Muscle of back (tissue), 3 donors: ENCODE measurements at regions not wholly inside any gene's neighbourhood (a gene's known extent, or its start where the extent isn't known, plus 50 kb on each side); places are given as distances from the start of the nearest gene placed in this dataset.

Experiments
- DNase-seq, 3 donors: peaks; one replicate each; pipeline versions ENCODE4 v3.0.0 to v3.0.0-alpha.2; 2013

DNA sequence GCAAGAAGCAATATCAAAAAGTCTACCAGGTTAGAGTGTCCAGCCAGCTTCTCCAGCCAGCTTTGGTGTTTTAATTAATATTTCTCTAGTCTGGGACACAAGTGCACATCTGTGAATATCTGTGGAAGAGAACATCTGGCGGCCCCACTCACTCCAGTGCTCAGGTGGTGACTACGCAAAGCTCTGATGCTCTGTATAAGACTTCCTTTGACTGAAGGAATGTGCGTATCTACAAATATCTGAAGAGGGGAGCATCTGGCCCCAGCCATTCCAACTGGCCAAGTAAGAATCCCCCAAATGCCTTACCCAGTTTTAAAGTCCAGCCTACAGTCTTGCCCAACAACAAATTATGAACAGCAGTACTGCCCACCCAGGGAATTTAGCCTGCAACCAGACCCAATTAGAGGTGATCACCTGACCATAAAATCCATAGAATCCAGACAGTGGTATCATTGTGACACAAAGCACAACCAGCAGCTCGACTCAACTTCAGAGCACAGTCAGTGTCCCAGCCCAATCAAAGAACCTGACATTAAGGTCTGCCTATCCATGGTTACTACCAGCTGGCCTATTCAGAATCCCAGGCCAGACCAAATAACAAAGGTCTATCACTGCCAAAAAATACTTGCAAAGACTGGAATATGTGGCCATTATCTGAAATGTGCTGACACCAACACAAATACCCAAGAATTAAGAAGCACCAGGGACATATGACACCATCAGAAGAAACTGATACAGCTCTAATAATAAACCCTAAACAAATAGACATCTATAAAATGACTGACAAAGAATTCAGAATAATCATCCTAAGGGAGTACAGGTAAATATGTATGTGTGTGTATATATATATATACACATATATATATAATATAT is 76.1 kb upstream of the MANEA start:
- no peak for DNase-seq

DNA sequence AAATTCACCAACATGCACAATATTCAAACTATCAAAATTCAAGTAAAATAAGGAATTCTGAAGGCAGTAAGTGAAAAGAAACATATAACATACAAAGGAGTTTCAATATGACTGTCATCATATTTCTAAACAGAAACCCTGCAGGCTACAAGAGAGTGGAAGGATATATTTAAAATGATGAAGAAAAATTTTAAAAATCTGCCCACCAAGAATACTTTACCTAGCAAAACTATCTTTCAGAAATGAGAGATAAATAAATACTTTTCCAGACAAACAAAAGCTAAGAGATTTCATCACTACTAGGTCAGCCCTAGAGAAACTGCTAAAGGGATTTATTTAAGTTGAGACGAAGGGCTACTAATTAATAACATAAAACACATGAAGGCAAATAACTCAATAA is 73.8 kb upstream of the MANEA start:
- DNase-seq = no peak

DNA sequence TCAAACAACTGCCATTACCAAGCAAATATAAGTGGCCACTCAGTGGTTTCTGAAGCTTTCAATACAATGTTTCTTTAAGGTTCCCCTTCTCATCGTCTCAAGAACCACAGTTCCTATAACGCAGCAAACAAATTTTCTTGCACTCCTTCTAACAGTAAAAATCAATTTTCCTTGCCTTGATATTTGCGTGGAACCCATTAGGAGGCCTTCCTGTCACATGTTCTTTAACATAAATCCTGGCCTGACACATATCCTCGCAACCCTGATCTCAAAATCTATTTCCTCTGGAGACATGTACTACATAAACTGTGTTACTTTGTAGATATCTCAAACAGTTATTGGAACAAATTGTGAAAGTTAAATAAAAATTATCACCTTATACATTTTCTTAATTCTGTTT is 65.9 kb upstream of the MANEA start:
- DNase-seq = no peak

DNA sequence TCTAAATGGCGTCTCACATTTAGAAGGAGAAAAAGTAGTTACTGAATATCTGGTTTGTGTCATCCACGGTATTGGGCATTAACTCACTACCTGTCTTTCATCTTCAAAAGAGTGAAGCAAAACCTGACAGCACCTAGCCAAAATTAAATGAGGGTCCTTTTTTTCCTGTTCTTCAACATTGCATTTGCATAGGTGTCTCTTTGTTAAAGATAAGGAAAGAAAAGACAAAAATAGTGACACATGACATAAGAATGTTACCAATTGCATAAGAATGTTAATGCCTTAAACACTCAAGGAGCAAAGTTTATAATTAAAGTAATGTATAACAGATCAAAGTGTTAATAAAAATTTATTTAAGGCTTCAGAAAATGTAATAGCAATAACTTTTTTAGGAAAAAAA is 61.4 kb upstream of the MANEA start:
- DNase-seq = no peak

DNA sequence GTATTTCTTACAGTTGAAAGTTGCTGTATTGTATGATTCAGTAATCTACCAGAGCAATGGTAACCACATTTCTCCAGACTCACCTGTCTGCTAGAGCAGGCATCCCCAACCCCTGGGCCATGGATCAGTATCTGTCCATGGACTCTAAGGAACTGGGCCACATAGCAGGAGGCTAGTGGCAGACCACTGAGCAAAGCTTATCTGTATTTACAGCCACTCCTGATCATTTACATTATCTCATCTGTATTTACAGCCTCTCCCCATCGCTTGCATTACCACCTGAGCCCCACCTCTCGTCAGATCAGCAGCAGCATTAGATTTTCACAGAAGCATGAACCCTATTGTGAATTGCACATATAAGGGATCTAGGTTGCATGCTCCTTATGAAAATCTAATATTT is 60.3 kb upstream of the MANEA start:
- no peak for DNase-seq

DNA sequence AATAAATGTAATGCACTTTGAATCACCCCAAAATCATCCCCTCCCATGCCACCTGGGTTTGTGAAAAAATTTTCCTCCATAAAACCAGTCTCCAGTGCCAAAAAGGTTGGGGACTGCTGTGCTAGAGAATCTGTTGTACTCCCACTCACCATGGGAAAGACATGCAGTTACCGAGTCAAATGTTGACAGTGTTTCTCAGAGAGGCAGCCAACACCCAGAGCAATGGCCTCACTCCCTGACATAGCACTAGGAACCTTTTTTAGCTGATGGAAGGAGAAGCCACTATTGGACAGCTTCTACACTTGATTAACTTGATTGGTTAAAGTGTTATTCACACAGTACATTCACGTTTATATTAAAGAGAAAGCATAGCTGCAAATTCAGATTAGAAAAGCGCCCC is 59.8 kb upstream of the MANEA start:
- no peak for DNase-seq

DNA sequence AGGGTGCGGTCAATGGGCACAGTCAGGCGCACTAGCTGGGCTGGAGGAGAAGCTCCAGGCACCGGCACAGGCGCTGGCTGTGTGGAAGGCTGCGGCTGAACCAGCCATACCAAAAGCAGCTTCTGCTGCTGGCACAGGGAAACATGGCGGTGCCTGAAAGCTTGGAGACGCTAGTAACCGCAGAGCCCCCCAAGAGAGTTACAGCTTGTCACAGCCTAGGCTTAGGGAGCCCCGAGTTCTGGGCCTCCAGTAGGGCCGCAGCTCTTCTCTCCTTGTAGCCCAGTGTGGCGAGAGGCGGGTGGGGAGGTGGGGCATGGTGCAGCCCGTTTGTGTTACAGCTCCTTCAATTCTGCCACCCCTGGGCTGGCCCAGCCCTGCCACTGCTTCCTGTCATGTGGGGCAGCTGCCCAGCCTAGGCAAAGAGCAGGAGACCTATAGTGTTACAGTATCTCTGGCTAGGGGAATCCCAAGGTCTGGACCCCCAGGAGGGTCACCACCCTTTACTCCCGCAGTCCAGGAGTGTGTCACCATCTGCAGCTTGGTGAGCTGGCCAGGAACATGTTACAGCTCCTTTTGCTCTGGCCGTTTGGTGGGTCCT is 58.6 kb upstream of the MANEA start:
- no peak for DNase-seq

DNA sequence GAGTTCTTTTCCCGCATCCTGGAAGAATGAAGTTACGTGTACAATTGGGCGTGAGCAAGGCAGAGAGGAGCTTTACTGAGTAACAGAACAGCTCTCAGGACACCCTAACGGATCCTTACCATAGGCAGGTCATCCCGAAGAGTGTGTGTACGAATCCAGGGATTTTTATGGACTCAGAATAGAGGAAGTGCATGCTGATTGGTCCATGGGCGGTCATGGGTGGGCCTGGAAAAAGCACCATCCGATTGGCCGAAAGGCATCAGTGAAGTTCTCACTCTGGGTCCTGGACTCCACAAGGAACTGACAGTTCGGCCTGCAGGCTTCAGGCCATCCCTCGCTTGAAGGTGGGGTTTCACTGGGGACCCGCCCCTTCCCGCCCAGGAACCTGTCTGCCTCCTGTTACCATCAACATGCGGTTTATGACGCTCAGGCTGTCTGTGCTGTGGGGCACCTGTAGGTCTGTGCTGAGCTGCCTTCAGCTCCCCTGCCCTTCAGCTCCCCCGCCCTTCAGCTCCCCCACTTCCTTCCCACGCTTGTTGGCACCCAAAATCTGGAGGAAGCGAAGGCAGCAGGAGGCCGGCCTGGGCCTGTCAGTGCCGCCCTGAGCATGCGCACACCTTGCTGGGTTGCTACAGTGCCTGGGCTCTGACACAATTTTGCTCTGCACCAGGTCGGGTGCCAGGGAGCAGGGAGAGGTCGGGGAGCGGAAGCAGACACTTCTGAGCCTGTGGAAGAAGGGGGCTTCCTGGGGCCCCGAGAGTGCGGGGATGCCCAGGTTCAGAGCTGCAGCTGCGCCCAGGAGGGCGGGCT is 57.9 kb upstream of the MANEA start:
- no peak for DNase-seq

DNA sequence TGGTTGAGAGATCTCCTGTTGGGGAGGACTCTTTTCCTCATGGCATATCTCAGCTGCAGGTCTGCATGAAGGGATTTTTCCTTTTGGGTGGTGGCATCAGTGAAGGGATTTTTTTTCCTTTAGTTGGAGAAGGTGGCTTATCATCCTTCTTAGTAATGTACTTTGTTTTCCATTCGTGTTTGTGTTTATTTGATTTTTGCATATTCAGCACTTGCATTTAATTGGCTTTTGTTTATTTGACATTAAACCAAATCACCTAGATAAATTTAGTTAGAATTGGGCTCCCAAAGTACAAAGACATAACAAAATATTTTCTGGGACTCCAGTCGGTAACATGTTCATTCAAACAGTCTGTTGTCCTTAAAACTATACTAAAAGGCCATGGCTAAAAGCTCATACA is 56.2 kb upstream of the MANEA start:
- DNase-seq = no peak
